ENCODE measurements at regions not wholly inside any gene's neighbourhood (a gene's known extent, or its start where the extent isn't known, plus 50 kb on each side); places are given as distances from the start of the nearest gene placed in this dataset.
A peak's percentile ranks its signal among the peaks of the same experiment; 100 is the strongest.

DNA sequence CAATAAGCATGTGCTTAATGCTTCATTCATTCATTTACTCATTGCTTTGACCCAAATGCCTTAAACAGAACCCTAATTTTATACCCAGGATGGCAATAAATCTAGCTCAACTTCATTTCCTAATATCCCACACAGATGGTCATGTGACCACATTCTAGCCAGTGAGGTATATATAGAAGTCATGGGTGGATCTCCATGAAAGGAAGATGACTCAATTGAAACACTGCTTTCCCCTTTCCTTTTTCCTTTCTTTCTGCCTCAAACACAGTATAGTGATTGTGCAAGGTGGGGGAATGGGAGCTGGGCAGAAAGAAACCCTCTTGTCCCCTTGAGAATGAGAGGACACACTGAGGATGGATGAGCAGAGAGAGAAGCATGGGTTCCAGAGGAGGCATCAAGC lies 183.5 kb upstream of the PRICKLE2 start:
- Histone ChIP-seq H3K36me3 (ENCODE audit: insufficient read depth in 1 of 2, low read depth in 1 of 2) (no peaks in the 10 kb centered on the region), H3K9me3 (no peaks in the 10 kb centered on the region), H3K4me3 (no peak overlapping the region), H3K27me3 (ENCODE audit: insufficient read depth in 3 of 3, low read length in 2 of 3) (no peaks in the 10 kb centered on the region), H3K27ac (no peak overlapping the region), H3K4me1 (no peaks in the 10 kb centered on the region)
- intact Hi-C loops (cut with DNase I) = no loop called here
- ATAC-seq (no peak), DNase-seq (no peak)
- TF ChIP-seq, protein P1, sequence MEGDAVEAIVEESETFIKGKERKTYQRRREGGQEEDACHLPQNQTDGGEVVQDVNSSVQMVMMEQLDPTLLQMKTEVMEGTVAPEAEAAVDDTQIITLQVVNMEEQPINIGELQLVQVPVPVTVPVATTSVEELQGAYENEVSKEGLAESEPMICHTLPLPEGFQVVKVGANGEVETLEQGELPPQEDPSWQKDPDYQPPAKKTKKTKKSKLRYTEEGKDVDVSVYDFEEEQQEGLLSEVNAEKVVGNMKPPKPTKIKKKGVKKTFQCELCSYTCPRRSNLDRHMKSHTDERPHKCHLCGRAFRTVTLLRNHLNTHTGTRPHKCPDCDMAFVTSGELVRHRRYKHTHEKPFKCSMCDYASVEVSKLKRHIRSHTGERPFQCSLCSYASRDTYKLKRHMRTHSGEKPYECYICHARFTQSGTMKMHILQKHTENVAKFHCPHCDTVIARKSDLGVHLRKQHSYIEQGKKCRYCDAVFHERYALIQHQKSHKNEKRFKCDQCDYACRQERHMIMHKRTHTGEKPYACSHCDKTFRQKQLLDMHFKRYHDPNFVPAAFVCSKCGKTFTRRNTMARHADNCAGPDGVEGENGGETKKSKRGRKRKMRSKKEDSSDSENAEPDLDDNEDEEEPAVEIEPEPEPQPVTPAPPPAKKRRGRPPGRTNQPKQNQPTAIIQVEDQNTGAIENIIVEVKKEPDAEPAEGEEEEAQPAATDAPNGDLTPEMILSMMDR (IDR thresholded peaks at IDR 0.05) = no peak

DNA sequence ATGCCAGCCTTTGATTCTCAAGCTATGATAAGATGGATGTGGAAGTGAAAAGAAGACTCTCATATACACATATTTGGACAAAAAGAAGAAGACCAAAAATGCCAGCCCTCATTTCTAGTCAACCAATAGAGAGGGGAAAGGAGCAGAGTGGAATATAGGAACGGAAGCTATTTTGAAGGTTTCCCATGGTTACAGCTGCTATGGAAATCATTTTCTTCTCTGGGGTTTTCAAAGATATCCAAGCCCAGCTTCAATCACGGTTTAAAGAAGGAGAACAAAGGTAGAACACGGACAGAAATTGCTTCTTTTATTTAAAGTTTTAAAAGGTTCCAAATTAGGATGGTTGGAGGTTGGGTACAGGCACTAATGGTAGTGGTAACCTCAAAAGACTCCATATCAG lies 181.0 kb upstream of the PRICKLE2 start:
- Histone ChIP-seq H3K4me1 (no peaks in the 10 kb centered on the region), H3K4me3 (no peak overlapping the region), H3K27ac (no peak overlapping the region), H3K9me3 (no peaks in the 10 kb centered on the region), H3K36me3 (ENCODE audit: insufficient read depth in 1 of 2, low read depth in 1 of 2) (no peaks in the 10 kb centered on the region), H3K27me3 (ENCODE audit: insufficient read depth in 3 of 3, low read length in 2 of 3) (no peaks in the 10 kb centered on the region)
- no peak for DNase-seq
- no peak for ATAC-seq
- WGBS, 3 donors = 53 to 62% (median 62%) methylated on average over 3 of the region's 3 CpGs
- TF ChIP-seq, protein P1 (IDR thresholded peaks at IDR 0.05) = no peak
- intact Hi-C loops (cut with DNase I) = no loop called here

DNA sequence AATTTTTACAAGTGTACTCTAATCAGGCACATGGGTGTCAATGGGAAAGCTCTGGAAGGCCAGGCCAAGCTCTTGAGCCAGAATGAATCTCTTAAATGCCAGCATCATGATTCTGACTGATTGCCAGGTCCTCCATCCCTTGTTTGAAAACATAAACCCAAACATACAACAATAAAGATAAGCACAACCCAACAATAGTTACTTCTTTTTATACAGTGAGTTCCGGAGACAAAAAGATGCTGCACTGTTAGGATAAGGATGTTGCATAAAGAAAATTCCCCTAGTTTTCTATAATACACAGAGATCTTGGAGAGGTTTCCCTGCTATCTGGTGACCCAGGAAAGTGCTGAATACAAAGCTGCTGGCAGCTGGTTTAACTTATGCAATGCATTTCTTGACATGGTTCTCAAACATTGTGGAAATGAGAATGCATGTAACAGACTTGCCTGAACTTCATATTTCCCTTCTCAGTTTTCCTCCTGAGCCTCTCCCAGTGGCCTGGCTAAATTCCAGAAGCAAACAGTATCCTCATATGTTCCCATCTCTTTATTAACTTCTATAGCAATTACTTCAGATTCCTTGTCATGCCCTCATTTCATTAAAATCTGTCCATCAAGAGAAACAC lies 180.1 kb upstream of the PRICKLE2 start:
- WGBS, 3 donors = 77 to 88% (median 78%) methylated on average over 1 of the region's 1 CpG
- ATAC-seq = no peak
- intact Hi-C loops (cut with DNase I) = no loop called here
- Histone ChIP-seq H3K9me3 (no peaks in the 10 kb centered on the region), H3K4me3 (no peak overlapping the region), H3K27ac (no peak overlapping the region), H3K4me1 (no peaks in the 10 kb centered on the region), H3K36me3 (ENCODE audit: insufficient read depth in 1 of 2, low read depth in 1 of 2) (no peaks in the 10 kb centered on the region), H3K27me3 (ENCODE audit: insufficient read depth in 3 of 3, low read length in 2 of 3) (no peaks in the 10 kb centered on the region)
- DNase-seq = no peak
- TF ChIP-seq, protein P1 (IDR thresholded peaks at IDR 0.05) = no peak

DNA sequence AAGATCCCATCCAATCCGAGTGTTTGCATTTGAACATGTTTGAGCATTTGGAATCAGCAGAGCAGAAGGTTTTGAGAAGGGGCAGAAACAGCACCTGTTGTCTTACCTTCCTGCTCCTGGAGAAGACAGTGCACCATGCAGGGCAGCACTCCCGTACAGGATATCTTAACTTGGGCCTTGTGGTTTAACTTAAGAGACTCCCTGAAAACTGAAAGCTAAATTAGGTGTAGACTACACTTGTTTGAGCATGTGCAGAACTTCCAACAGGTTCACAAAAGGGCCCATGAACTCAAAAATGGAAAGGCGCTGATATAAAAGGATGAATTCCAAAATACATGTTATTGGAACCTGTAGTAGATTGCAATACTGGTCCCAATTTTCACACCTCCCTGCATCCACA lies 175.4 kb upstream of the PRICKLE2 start:
- H3K9me3 ChIP-seq = no peaks in the 10 kb centered on the region
- no peaks in the 10 kb centered on the region for H3K36me3 ChIP-seq (ENCODE audit: insufficient read depth in 1 of 2, low read depth in 1 of 2)
- H3K4me3 ChIP-seq = no peak overlapping the region
- H3K27me3 ChIP-seq (ENCODE audit: insufficient read depth in 3 of 3, low read length in 2 of 3) = no peaks in the 10 kb centered on the region
- no peak for ATAC-seq
- intact Hi-C loops (cut with DNase I) = no loop called here
- 86 to 90% (median 88%) methylated on average over 3 of the region's 3 CpGs for WGBS, 3 donors
- no peaks in the 10 kb centered on the region for H3K4me1 ChIP-seq
- TF ChIP-seq, protein P1 (IDR thresholded peaks at IDR 0.05) = no peak
- no peak overlapping the region for H3K27ac ChIP-seq
- no peak for DNase-seq

- no peaks in the 10 kb centered on the region for H3K27me3 ChIP-seq (ENCODE audit: insufficient read depth in 3 of 3, low read length in 2 of 3)
- H3K4me1 ChIP-seq = no peaks in the 10 kb centered on the region
- TF ChIP-seq, protein P1 (IDR thresholded peaks at IDR 0.05) = peak; percentile 49
- intact Hi-C loops (cut with DNase I) = loop anchor here in 1 of 2 donors (2.0 kb wide), 1 partner anchor 369 kb away; no protein-coding TSS in a partner anchor
- no peaks in the 10 kb centered on the region for H3K36me3 ChIP-seq (ENCODE audit: insufficient read depth in 1 of 2, low read depth in 1 of 2)
- H3K4me3 ChIP-seq = no peak overlapping the region
- no peak overlapping the region for H3K27ac ChIP-seq
- no peak for DNase-seq
- no peaks in the 10 kb centered on the region for H3K9me3 ChIP-seq
- peak in 1 of 4 donors; percentile 58 for ATAC-seq
Measured at GRCh38 chr3:64399205-64399800, 174.0 kb upstream of the PRICKLE2 start.
